SH-SY5Y (cell line): ENCODE measurements at regions not wholly inside any gene's neighbourhood (a gene's known extent, or its start where the extent isn't known, plus 50 kb on each side); places are given as distances from the start of the nearest gene placed in this dataset.

Experiments used
- GATA2 ChIP-seq: IDR thresholded peaks from 2 replicates; pipeline ENCODE4 v1.6.1; 2011; ENCODE audit warnings: mild to moderate bottlenecking, low read depth, low read length
- GATA3 ChIP-seq: IDR thresholded peaks from 2 replicates; pipeline ENCODE4 v1.6.1; 2011; ENCODE audit warnings: low read depth, mild to moderate bottlenecking, low read length, moderate library complexity

GRCh38 chr9:107855164-107855563, 365.6 kb upstream of the KLF4 start:
- TF ChIP-seq GATA2 (no peak), GATA3 (no peak)
